ENCODE measurements at regions not wholly inside any gene's neighbourhood (a gene's known extent, or its start where the extent isn't known, plus 50 kb on each side); places are given as distances from the start of the nearest gene placed in this dataset.

DNA sequence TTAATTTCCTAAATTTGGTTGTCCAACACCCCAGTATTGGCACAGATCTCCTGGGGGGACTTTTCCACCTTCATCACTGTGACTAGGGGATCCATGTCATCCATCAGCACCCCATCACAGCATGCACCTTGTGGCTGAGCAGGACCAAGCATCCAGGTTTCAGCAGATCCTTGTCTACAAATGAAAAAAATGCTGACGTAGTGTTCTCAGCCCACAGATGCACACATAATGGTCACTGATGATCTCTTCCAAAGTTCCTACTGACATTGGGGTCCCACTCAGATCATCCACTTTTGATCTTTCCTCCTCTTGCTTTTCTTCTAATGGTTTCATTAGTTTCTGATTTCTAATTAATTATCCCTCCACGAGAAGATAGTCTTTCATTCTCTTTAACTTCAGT, 373.1 kb downstream of the TBX15 start:
- DNase-seq (ENCODE audit: low read depth), result no peak
- TF ChIP-seq, protein P1, sequence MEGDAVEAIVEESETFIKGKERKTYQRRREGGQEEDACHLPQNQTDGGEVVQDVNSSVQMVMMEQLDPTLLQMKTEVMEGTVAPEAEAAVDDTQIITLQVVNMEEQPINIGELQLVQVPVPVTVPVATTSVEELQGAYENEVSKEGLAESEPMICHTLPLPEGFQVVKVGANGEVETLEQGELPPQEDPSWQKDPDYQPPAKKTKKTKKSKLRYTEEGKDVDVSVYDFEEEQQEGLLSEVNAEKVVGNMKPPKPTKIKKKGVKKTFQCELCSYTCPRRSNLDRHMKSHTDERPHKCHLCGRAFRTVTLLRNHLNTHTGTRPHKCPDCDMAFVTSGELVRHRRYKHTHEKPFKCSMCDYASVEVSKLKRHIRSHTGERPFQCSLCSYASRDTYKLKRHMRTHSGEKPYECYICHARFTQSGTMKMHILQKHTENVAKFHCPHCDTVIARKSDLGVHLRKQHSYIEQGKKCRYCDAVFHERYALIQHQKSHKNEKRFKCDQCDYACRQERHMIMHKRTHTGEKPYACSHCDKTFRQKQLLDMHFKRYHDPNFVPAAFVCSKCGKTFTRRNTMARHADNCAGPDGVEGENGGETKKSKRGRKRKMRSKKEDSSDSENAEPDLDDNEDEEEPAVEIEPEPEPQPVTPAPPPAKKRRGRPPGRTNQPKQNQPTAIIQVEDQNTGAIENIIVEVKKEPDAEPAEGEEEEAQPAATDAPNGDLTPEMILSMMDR (IDR thresholded peaks at IDR 0.05; ENCODE audit: low read depth, low read length, missing control alignments), result no peak
- no peak overlapping the region for H3K4me3 ChIP-seq (ENCODE audit: low read depth, low read length)

DNA sequence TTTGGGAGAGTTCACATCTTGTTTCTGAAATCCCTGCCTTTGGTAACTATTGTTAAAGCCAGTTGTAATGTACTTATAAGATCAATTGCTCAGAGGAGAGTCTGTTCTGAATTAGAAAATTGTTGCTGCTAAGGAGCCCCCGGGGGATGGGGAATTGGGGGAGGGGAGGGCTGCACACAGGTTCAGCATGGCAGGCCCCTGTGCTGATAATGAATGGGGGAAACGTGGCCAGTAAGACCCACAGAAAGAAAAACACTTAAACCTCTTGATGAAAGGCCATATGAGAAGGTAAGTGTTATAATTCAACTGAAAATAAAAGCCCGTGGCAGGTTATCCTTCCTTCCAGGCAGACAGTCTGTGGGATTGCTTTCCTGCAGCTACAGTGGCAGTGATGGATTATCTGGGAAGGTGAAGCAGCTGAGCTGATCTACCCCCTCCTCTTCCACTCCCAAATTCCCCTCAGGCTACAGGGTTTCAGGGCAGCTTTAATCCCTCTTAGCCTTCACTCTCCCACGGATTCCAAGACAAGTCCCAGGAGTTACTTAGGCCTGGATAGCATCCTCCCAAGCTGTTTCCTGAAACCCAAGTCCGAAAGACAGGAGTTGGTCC, 398.8 kb downstream of the TBX15 start:
- DNase-seq (ENCODE audit: low read depth), result no peak
- TF ChIP-seq, protein P1 (IDR thresholded peaks at IDR 0.05; ENCODE audit: low read depth, low read length, missing control alignments), result no peak
- H3K4me3 ChIP-seq (ENCODE audit: low read depth, low read length), result no peak overlapping the region

DNA sequence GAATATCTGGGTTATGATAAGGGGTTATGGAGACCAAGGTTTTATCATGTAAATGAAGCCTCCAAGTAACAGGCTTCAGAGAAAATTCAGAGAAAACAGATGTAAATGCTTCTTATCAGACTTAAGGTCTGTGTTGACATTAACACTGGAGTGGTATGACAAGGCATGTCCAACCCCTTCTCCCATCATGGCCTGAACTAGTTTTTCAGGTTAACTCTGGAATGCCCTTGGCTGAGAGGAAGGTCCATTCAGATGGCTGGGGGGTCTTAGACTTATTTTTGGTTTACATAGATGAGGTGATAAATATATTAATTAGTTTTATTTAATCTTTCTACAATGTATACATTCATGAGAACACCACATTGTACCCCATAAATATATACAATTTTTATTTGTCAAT, 399.6 kb downstream of the TBX15 start:
- no peak for DNase-seq (ENCODE audit: low read depth)
- H3K4me3 ChIP-seq (ENCODE audit: low read depth, low read length), result no peak overlapping the region
- TF ChIP-seq, protein P1 (IDR thresholded peaks at IDR 0.05; ENCODE audit: low read depth, low read length, missing control alignments), result no peak

DNA sequence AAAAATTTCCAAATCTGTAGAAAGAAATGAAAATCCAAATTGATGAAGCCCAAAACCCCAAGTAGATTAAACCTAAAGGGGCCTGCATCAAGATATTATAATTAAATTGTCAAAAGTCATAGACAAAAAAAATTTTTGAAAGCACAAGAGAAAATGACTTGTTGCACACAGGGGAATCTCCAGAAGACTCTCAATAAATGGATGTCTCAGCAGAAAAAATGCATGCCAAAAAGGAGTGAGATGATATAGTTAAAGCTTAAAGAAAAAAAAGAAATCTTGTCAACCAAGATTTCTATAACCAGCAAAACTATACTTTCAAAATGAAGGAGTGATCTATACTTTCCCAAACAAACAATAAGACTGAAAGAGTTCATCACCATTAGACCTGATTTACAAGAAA, 393.2 kb upstream of the SPAG17 start:
- no peak overlapping the region for H3K4me3 ChIP-seq (ENCODE audit: low read depth, low read length)
- TF ChIP-seq, protein P1 (IDR thresholded peaks at IDR 0.05; ENCODE audit: low read depth, low read length, missing control alignments), result no peak
- DNase-seq (ENCODE audit: low read depth), result no peak

DNA sequence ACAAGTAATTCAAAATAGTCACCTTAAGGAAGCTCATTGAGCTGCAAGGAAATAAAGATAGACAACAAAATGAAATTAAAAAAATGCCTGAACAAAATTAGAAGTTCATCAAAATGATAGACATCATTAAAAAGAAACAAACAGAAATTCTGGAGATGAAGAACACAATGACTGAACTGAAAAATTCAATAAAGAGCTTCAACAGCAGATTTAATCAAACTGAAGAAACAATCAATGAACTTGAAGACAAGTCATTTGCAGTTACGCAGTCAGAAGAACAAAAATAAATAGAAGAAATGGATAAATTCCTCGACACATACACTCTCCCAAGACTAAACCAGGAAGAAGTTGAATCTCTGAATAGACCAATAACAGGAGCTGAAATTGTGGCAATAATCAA, 390.0 kb upstream of the SPAG17 start:
- H3K4me3 ChIP-seq (ENCODE audit: low read depth, low read length), result no peak overlapping the region
- TF ChIP-seq, protein P1 (IDR thresholded peaks at IDR 0.05; ENCODE audit: low read depth, low read length, missing control alignments), result no peak
- no peak for DNase-seq (ENCODE audit: low read depth)

DNA sequence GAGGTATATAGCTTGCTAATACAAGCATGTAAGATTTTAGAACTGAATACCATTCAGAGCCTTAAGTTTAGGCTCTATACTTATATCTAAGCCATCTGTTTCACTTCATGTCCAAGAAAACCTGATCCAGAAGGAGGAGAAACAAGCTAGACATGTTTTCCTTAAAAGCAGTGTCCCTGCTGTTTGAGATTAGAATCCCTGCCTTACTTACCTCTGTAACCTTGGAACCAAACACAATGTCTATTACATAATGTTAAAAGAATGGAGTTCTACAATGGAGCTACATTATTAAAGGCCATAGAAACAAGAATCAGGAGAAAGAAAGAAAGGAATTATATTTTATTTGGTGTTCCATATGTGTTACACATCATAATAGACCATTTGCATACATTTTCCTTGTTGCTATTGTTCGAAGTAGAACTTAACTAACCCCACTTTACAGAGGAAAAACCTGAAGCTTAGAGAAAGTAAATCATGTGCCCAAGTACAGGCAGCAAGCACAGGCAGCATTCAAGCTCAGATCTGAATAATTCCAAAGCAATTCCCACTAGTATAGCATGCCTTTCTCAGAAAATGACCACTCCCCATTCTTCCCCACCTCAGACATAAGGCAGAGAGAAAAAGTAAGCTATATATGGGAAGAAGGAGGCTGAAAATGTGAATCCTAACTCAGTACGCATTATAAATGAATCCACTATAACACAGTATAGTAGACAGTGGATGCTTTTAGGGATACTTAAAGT, 380.1 kb upstream of the SPAG17 start:
- no peak for DNase-seq (ENCODE audit: low read depth)

More for the DNA sequence above, 380.1 kb upstream of the SPAG17 start:
- TF ChIP-seq, protein P1 (IDR thresholded peaks at IDR 0.05; ENCODE audit: low read depth, low read length, missing control alignments), result no peak
- H3K4me3 ChIP-seq (ENCODE audit: low read depth, low read length), result no peak overlapping the region

Data from GM12864 (cell line).